K562 (cell line): ENCODE measurements at regions not wholly inside any gene's neighbourhood (a gene's known extent, or its start where the extent isn't known, plus 50 kb on each side); places are given as distances from the start of the nearest gene placed in this dataset.

ENCODE experiments used
- COPS2 ChIP-seq: fragments of 450-650 bp; conservative IDR thresholded peaks from 2 replicates; pipeline ENCODE4 v1.6.1; 2016; ENCODE audit warnings: mild to moderate bottlenecking, moderate library complexity
- MXI1 ChIP-seq: IDR thresholded peaks from 2 replicates; pipeline ENCODE4 v1.6.1; 2011; ENCODE audit warnings: low read depth, mild to moderate bottlenecking, improper control_type of control experiment, low read length
- RFX1 ChIP-seq: fragments of 450-650 bp; IDR thresholded peaks from 2 replicates; pipeline ENCODE4 v1.6.1; 2016; ENCODE audit warnings: mild to moderate bottlenecking, moderate library complexity
- SETDB1 ChIP-seq: IDR thresholded peaks from one replicate; pipeline ENCODE4 v1.6.1; 2012; ENCODE audit warnings: low read length, control low read depth, inconsistent platforms
- SMARCB1 ChIP-seq: IDR thresholded peaks from 2 replicates; pipeline ENCODE4 v1.6.1; 2011; ENCODE audit warnings: improper control_type of control experiment, low read depth; ENCODE audit not compliant: insufficient read length
- SMARCC2 ChIP-seq: fragments of 450-650 bp; IDR thresholded peaks from 2 replicates; pipeline ENCODE4 v1.6.1; 2017; ENCODE audit warnings: antibody characterized with exemption, moderate library complexity, mild to moderate bottlenecking, low read depth
- SMC3 ChIP-seq: conservative IDR thresholded peaks from 2 replicates; pipeline ENCODE4 v1.6.1; 2011; ENCODE audit warnings: low read depth, low read length, improper control_type of control experiment; ENCODE audit not compliant: insufficient read depth
- SPI1 ChIP-seq: IDR thresholded peaks from 2 replicates; pipeline ENCODE4 v1.6.1; 2011; ENCODE audit warnings: low read depth, low read length, control low read depth, borderline replicate concordance
- TBP ChIP-seq: optimal IDR thresholded peaks from 2 replicates; pipeline ENCODE3; 2011; ENCODE audit warnings: low read depth, low read length, improper control_type of control experiment
- XRCC3 ChIP-seq: fragments of 450-650 bp; IDR thresholded peaks from 2 replicates; pipeline ENCODE4 v1.6.1; 2017; ENCODE audit warnings: mild to moderate bottlenecking, moderate library complexity
- ZBTB7A ChIP-seq: IDR thresholded peaks from 2 replicates; pipeline ENCODE4 v1.6.1; 2011; ENCODE audit warnings: low read depth, mild to moderate bottlenecking, low read length, moderate library complexity, borderline replicate concordance; ENCODE audit not compliant: control insufficient read depth
- ZFP1 ChIP-seq: fragments of 450-650 bp; formaldehyde crosslinking; IDR thresholded peaks from 2 replicates; pipeline ENCODE4 v1.4.0; 2020; ENCODE audit warnings: mild to moderate bottlenecking, mixed read lengths
- ZFP30 ChIP-seq: fragments of 250-450 bp; sonication (Bioruptor Pico); IDR thresholded peaks from 2 replicates; pipeline ENCODE4 v1.8.0; 2022; ENCODE audit warnings: moderate library complexity, mild to moderate bottlenecking, inconsistent platforms, borderline replicate concordance
- ZKSCAN1 ChIP-seq: fragments of 150-350 bp; IDR thresholded peaks from 2 replicates; pipeline ENCODE4 v1.6.1; 2016; ENCODE audit warnings: low read depth, low read length
- ZNF24 ChIP-seq: fragments of 450-650 bp; IDR thresholded peaks from 2 replicates; pipeline ENCODE4 v1.6.1; 2016
- ZNF507 ChIP-seq: conservative IDR thresholded peaks from 2 replicates; pipeline ENCODE4 v1.6.1; 2017; ENCODE audit warnings: missing genetic modification characterization, missing compliant biosample characterization
- ZNF699 ChIP-seq: fragments of 250-450 bp; sonication (Bioruptor Pico); IDR thresholded peaks from 2 replicates; pipeline ENCODE4 v1.8.0; 2021; ENCODE audit warnings: mild to moderate bottlenecking, moderate library complexity; ENCODE audit not compliant: insufficient replicate concordance
- ZNF75A ChIP-seq: fragments of 450-650 bp; formaldehyde crosslinking; IDR thresholded peaks from 2 replicates; pipeline ENCODE4 v1.4.0; 2020; ENCODE audit warnings: mild to moderate bottlenecking
- TF ChIP-seq, protein P1 (sequence below): fragments of 450-650 bp; IDR thresholded peaks from 2 replicates; pipeline ENCODE4 v1.6.1; 2014; ENCODE audit warnings: low read depth, mild to moderate bottlenecking, moderate library complexity, borderline replicate concordance
- TF ChIP-seq, protein P2 (sequence below): sonication (generic); formaldehyde crosslinking; IDR thresholded peaks from 2 replicates; pipeline ENCODE4 v1.8.0; 2023; ENCODE audit warnings: mild to moderate bottlenecking, missing genetic modification reagents
- TF ChIP-seq, protein P3 (sequence below): fragments of 250-450 bp; sonication (Bioruptor Pico); IDR thresholded peaks from 2 replicates; pipeline ENCODE4 v1.5.0; 2021
- TF ChIP-seq, protein P4 (sequence below): fragments of 250-450 bp; sonication (Bioruptor Pico); IDR thresholded peaks from 2 replicates; pipeline ENCODE4 v1.8.0; 2021; ENCODE audit warnings: moderate library complexity, mild to moderate bottlenecking, inconsistent platforms

DNA sequence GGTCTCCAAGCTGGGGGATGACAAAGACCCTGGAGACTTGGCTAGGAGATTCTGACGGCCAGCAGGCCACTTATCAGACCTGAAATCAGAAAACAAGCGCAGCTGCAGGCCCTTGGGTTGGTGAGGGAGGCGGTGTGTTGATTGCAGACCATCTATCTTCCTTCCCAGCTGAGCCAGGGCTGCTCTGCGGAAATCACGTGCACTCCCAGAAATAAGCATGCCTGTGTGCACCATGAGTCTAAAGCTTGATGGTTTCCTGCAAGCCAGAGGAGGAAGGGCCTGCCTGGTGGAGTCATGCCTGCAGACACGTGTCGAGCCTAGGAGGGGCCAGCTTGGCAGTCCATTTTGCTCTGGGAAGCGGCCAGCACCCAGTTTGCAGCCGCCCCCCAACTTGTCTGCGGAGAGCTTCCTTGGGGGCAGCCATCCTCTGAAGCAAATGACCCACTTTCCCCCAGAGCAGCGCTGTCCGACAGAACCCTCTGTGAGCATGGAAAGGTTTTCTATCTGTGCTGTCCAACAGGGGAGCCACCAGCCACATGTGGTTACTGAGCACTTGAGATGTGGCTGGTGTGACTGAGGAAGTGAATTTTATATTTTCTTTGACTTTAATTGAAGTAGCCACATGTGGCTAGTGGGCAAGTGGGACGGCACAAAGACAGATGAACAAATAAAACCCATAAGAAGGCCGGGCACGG, 175.7 kb upstream of the BCOR start (continued):
- TF ChIP-seq, protein P1, sequence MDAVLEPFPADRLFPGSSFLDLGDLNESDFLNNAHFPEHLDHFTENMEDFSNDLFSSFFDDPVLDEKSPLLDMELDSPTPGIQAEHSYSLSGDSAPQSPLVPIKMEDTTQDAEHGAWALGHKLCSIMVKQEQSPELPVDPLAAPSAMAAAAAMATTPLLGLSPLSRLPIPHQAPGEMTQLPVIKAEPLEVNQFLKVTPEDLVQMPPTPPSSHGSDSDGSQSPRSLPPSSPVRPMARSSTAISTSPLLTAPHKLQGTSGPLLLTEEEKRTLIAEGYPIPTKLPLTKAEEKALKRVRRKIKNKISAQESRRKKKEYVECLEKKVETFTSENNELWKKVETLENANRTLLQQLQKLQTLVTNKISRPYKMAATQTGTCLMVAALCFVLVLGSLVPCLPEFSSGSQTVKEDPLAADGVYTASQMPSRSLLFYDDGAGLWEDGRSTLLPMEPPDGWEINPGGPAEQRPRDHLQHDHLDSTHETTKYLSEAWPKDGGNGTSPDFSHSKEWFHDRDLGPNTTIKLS, result no peak
- no peak for TF ChIP-seq SMARCC2
- no peak for TF ChIP-seq ZKSCAN1
- TF ChIP-seq XRCC3, result no peak
- no peak for TF ChIP-seq ZNF24
- no peak for TF ChIP-seq SMC3
- TF ChIP-seq ZNF699 (CRISPR knock-in tag), result no peak
- no peak for TF ChIP-seq ZBTB7A
- no peak for TF ChIP-seq ZNF75A (CRISPR knock-in tag)
- no peak for TF ChIP-seq TBP
- TF ChIP-seq RFX1, result no peak
- no peak for TF ChIP-seq SPI1
- no peak for TF ChIP-seq SETDB1
- TF ChIP-seq, protein P2, sequence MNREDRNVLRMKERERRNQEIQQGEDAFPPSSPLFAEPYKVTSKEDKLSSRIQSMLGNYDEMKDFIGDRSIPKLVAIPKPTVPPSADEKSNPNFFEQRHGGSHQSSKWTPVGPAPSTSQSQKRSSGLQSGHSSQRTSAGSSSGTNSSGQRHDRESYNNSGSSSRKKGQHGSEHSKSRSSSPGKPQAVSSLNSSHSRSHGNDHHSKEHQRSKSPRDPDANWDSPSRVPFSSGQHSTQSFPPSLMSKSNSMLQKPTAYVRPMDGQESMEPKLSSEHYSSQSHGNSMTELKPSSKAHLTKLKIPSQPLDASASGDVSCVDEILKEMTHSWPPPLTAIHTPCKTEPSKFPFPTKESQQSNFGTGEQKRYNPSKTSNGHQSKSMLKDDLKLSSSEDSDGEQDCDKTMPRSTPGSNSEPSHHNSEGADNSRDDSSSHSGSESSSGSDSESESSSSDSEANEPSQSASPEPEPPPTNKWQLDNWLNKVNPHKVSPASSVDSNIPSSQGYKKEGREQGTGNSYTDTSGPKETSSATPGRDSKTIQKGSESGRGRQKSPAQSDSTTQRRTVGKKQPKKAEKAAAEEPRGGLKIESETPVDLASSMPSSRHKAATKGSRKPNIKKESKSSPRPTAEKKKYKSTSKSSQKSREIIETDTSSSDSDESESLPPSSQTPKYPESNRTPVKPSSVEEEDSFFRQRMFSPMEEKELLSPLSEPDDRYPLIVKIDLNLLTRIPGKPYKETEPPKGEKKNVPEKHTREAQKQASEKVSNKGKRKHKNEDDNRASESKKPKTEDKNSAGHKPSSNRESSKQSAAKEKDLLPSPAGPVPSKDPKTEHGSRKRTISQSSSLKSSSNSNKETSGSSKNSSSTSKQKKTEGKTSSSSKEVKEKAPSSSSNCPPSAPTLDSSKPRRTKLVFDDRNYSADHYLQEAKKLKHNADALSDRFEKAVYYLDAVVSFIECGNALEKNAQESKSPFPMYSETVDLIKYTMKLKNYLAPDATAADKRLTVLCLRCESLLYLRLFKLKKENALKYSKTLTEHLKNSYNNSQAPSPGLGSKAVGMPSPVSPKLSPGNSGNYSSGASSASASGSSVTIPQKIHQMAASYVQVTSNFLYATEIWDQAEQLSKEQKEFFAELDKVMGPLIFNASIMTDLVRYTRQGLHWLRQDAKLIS, result no peak
- no peak for TF ChIP-seq SMARCB1
- TF ChIP-seq, protein P3, sequence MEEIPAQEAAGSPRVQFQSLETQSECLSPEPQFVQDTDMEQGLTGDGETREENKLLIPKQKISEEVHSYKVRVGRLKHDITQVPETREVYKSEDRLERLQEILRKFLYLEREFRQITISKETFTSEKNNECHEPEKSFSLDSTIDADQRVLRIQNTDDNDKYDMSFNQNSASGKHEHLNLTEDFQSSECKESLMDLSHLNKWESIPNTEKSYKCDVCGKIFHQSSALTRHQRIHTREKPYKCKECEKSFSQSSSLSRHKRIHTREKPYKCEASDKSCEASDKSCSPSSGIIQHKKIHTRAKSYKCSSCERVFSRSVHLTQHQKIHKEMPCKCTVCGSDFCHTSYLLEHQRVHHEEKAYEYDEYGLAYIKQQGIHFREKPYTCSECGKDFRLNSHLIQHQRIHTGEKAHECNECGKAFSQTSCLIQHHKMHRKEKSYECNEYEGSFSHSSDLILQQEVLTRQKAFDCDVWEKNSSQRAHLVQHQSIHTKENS (CRISPR knock-in tag), result no peak
- TF ChIP-seq MXI1, result no peak
- TF ChIP-seq ZFP1, result no peak
- no peak for TF ChIP-seq COPS2
- no peak for TF ChIP-seq ZFP30
- no peak for TF ChIP-seq ZNF507 (tag)
- TF ChIP-seq, protein P4, sequence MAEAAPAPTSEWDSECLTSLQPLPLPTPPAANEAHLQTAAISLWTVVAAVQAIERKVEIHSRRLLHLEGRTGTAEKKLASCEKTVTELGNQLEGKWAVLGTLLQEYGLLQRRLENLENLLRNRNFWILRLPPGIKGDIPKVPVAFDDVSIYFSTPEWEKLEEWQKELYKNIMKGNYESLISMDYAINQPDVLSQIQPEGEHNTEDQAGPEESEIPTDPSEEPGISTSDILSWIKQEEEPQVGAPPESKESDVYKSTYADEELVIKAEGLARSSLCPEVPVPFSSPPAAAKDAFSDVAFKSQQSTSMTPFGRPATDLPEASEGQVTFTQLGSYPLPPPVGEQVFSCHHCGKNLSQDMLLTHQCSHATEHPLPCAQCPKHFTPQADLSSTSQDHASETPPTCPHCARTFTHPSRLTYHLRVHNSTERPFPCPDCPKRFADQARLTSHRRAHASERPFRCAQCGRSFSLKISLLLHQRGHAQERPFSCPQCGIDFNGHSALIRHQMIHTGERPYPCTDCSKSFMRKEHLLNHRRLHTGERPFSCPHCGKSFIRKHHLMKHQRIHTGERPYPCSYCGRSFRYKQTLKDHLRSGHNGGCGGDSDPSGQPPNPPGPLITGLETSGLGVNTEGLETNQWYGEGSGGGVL (CRISPR knock-in tag), result no peak
